ENCODE measurements at regions not wholly inside any gene's neighbourhood (a gene's known extent, or its start where the extent isn't known, plus 50 kb on each side); places are given as distances from the start of the nearest gene placed in this dataset.

DNA sequence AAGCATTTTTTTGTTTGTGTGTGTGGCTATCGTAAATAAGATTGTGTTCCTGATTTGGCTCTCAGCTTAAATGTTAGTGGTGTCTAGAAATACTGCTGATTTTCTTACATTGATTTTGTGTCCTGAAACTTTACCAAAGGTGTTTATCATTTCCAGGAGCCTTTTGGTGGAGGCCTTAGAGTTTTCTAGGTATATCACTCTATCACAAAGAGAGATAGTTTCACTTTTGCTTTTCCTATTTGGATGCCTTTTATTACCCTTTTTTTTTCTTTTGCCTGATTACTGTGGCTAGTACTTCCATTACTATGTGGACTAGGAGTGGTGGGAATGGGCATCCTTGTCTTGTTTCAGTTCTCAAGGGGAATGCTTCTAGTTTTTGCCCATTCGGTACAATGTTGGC, 109.6 kb downstream of the S1PR1 start:
- WGBS, 5 donors = 93 to 97% (median 94%) methylated on average over 2 of the region's 2 CpGs
- TF ChIP-seq POLR2AphosphoS5 (IDR thresholded peaks at IDR 0.05) (no peak), POLR2A (IDR thresholded peaks at IDR 0.05) (no peak), EP300 (IDR thresholded peaks at IDR 0.05) (no peak), CTCF (IDR thresholded peaks at IDR 0.05) (no peak)
- Histone ChIP-seq H3K4me1 (no peaks in the 10 kb centered on the region), H3K4me3 (no peak overlapping the region), H3K27ac (no peak overlapping the region), H3K9me3 (no peaks in the 10 kb centered on the region), H3K27me3 (no peaks in the 10 kb centered on the region), H3K36me3 (no peaks in the 10 kb centered on the region)
- intact Hi-C loops (cut with DNase I; ENCODE audit: low total_unique reads) = no loop called here
- no peak for DNase-seq

DNA sequence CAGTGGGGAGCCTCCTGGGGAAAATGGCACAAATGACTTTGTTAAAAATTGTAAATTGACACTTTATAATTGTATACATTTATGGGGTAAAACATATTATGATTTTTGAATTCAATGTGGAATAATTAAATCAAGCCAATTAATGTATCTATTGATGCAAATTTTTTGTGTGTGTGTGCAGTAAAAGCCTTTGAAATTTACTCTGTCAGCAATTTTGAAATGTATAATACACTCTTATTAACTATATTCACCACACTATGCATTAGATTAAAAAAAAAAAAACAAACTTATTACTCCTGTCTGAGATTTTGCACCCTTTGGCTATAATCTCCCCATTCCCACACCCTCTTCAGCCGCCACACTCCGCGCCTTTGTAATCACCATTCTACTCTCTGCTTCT, 119.2 kb downstream of the S1PR1 start:
- Histone ChIP-seq H3K4me1 (no peaks in the 10 kb centered on the region), H3K36me3 (no peaks in the 10 kb centered on the region), H3K4me3 (no peak overlapping the region), H3K9me3 (no peaks in the 10 kb centered on the region), H3K27ac (no peak overlapping the region), H3K27me3 (no peaks in the 10 kb centered on the region)
- no peak for DNase-seq
- WGBS, 5 donors = 90 to 97% (median 94%) methylated on average over 3 of the region's 3 CpGs
- intact Hi-C loops (cut with DNase I; ENCODE audit: low total_unique reads) = loop anchor here (5.0 kb wide), 1 partner anchor 49 kb away; no protein-coding TSS in a partner anchor
- TF ChIP-seq POLR2AphosphoS5 (IDR thresholded peaks at IDR 0.05) (no peak), POLR2A (IDR thresholded peaks at IDR 0.05) (no peak), CTCF (IDR thresholded peaks at IDR 0.05) (no peak), EP300 (IDR thresholded peaks at IDR 0.05) (no peak)

GRCh38 chr1:101356604-101357443, 120.0 kb downstream of the S1PR1 start:
- intact Hi-C loops (cut with DNase I; ENCODE audit: low total_unique reads) = loop anchor here (5.0 kb wide), 1 partner anchor 50 kb away; no protein-coding TSS in a partner anchor
- DNase-seq = no peak
- 44 to 61% (median 50%) methylated on average over 5 of the region's 5 CpGs for WGBS, 5 donors
- no peaks in the 10 kb centered on the region for H3K4me1 ChIP-seq
- no peak overlapping the region for H3K4me3 ChIP-seq
- no peaks in the 10 kb centered on the region for H3K36me3 ChIP-seq
- H3K27ac ChIP-seq = no peak overlapping the region
- TF ChIP-seq POLR2A (IDR thresholded peaks at IDR 0.05) (no peak), CTCF (IDR thresholded peaks at IDR 0.05) (no peak), EP300 (IDR thresholded peaks at IDR 0.05) (no peak), POLR2AphosphoS5 (IDR thresholded peaks at IDR 0.05) (no peak)
- no peaks in the 10 kb centered on the region for H3K27me3 ChIP-seq
- no peaks in the 10 kb centered on the region for H3K9me3 ChIP-seq

DNA sequence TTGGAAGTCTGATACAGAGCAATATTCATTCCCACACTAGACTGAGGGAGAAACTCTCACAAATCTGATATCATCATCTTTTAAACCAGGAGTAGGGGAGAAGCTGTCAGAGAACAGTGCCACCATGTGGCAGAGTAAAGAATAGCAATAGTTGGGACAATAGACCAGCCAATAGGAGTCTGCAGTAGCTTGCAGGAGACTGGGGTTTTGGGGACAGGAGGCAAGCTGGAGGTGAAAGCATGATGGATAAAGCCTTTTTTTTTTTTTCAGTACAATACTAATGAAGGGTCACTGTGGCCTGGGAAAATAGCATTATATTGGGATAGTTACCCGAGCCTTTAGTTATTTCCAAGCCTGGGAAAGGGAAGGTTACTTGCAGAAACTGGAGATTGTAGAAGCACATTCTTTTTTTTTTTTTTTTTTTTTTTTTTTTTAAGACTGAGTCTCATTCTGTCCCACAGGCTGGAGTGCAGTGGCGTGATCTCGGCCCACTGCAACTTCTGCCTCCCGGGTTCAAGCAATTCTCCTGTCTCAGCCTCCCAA, 120.7 kb downstream of the S1PR1 start:
- intact Hi-C loops (cut with DNase I; ENCODE audit: low total_unique reads) = loop anchor here (5.0 kb wide), 1 partner anchor 50 kb away; no protein-coding TSS in a partner anchor
- Histone ChIP-seq H3K4me3 (no peak overlapping the region), H3K4me1 (no peaks in the 10 kb centered on the region), H3K27ac (no peak overlapping the region), H3K27me3 (no peaks in the 10 kb centered on the region), H3K36me3 (no peaks in the 10 kb centered on the region), H3K9me3 (no peaks in the 10 kb centered on the region)
- WGBS, 5 donors = 55 to 70% (median 60%) methylated on average over 4 of the region's 4 CpGs
- TF ChIP-seq POLR2A (IDR thresholded peaks at IDR 0.05) (no peak), POLR2AphosphoS5 (IDR thresholded peaks at IDR 0.05) (no peak), CTCF (IDR thresholded peaks at IDR 0.05) (peak in 5 of 7 experiments; percentile 49 to 85 (median 75)), EP300 (IDR thresholded peaks at IDR 0.05) (no peak)
- peak; percentile 52 to 89 for DNase-seq
